Testis (tissue), 2 donors: ENCODE measurements at regions not wholly inside any gene's neighbourhood (a gene's known extent, or its start where the extent isn't known, plus 50 kb on each side); places are given as distances from the start of the nearest gene placed in this dataset.

Experiments
- DNase-seq: peaks from one replicate; pipeline ENCODE4 v3.0.0-alpha.2; 2019
- H3K27ac ChIP-seq, 2 donors: fragments of 200-600 bp; sonication (generic); one replicate each; pipeline ENCODE4 v1.5.1; 2019
- H3K27me3 ChIP-seq: fragments of 200-600 bp; sonication (generic); one replicate; pipeline ENCODE4 v1.5.1; 2019
- H3K36me3 ChIP-seq: fragments of 200-600 bp; sonication (generic); one replicate; pipeline ENCODE4 v1.5.1; 2017; ENCODE audit warnings: low read depth; ENCODE audit errors: missing control alignments
- H3K4me1 ChIP-seq: fragments of 200-600 bp; sonication (generic); one replicate; pipeline ENCODE4 v1.5.1; 2019
- H3K4me3 ChIP-seq, 2 donors: fragments of 200-600 bp; sonication (generic); one replicate each; pipeline ENCODE4 v1.5.1; 2017 to 2019
- H3K9me3 ChIP-seq: fragments of 200-600 bp; sonication (generic); one replicate; pipeline ENCODE4 v1.5.1; 2017
- POLR2A ChIP-seq: fragments of 450-650 bp; IDR thresholded peaks from one replicate; pipeline ENCODE4 v1.6.1; 2017; ENCODE audit warnings: antibody characterized with exemption, mild to moderate bottlenecking, moderate library complexity
- WGBS, 2 donors: methylation state at CpG; one replicate each; pipeline ENCODE4 v1.1.5; 2018; 5-methylcytosine and 5-hydroxymethylcytosine counted together
- intact Hi-C: fragments of 100-400 bp; cut with DNase I; formaldehyde crosslinking; loops from one replicate; pipeline ENCODE4 v1.15.1; 2023; ENCODE audit warnings: low total_unique reads
- TF ChIP-seq, protein P1 (sequence below), 3 experiments: fragments of 450-650 bp in 2 of 3; fragments of 200-600 bp in 1 of 3; sonication (generic) in 1 of 3; IDR thresholded peaks; one replicate each; pipeline ENCODE4 v1.5.1; 2016 to 2019; ENCODE audit warnings: antibody characterized with exemption in 3 of 3, mild to moderate bottlenecking in 2 of 3, moderate library complexity in 1 of 3

DNA sequence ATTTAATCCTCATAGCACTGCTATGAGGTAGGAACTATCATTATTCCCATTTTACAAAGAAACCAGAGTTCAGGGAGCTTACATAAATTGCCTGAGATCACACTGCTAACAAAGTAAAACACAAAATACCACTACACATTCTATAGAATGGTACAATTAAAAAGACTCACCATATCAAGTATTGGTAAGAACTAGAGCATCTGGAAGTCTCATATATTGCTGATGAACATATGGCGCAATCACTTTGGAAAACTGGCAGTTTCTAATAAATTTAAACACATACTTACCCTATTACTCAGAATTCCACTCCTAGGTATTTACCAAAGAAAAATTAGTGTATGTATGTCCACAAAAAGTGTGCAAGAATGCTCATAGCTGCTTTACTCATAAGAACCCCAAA, 261.5 kb downstream of the RRAGC start:
- H3K27ac ChIP-seq, result no peak overlapping the region
- H3K36me3 ChIP-seq, result no peaks in the 10 kb centered on the region
- H3K4me3 ChIP-seq, result no peak overlapping the region
- H3K27me3 ChIP-seq, result no peaks in the 10 kb centered on the region
- no peaks in the 10 kb centered on the region for H3K4me1 ChIP-seq
- H3K9me3 ChIP-seq, result no peaks in the 10 kb centered on the region
- WGBS, 2 donors, result 80 to 96% methylated on average over 1 of the region's 1 CpG
- intact Hi-C loops, result no loop called here
- DNase-seq, result no peak
- TF ChIP-seq, protein P1, sequence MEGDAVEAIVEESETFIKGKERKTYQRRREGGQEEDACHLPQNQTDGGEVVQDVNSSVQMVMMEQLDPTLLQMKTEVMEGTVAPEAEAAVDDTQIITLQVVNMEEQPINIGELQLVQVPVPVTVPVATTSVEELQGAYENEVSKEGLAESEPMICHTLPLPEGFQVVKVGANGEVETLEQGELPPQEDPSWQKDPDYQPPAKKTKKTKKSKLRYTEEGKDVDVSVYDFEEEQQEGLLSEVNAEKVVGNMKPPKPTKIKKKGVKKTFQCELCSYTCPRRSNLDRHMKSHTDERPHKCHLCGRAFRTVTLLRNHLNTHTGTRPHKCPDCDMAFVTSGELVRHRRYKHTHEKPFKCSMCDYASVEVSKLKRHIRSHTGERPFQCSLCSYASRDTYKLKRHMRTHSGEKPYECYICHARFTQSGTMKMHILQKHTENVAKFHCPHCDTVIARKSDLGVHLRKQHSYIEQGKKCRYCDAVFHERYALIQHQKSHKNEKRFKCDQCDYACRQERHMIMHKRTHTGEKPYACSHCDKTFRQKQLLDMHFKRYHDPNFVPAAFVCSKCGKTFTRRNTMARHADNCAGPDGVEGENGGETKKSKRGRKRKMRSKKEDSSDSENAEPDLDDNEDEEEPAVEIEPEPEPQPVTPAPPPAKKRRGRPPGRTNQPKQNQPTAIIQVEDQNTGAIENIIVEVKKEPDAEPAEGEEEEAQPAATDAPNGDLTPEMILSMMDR (IDR thresholded peaks at IDR 0.05), result no peak
- TF ChIP-seq POLR2A, result no peak

DNA sequence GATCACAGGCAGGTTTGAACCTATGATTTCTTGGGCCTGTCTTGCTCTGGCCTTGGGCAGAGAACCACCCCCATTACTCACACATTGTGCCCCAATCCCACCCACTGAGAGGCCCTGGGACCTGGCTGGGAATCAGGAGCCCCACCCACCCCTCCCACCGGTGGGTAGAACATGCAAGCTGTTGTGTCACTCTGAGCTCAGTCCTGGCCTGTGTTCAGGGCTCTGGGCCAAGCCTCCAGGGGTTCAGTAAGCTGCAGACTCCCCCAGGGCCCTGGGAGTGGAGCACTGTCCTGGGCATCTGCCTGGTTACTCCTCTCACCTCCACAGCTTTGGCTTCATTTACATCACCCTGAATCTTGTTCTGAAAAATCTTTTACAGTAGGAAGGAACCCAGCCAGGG, 270.5 kb downstream of the RRAGC start:
- no peak for DNase-seq
- intact Hi-C loops, result no loop called here
- Histone ChIP-seq H3K9me3 (no peaks in the 10 kb centered on the region), H3K4me1 (no peaks in the 10 kb centered on the region), H3K4me3 (no peak overlapping the region), H3K36me3 (no peaks in the 10 kb centered on the region), H3K27ac (no peak overlapping the region), H3K27me3 (no peaks in the 10 kb centered on the region)
- WGBS, 2 donors, result 0 to 20% methylated on average over 1 of the region's 1 CpG
- no peak for TF ChIP-seq POLR2A
- TF ChIP-seq, protein P1 (IDR thresholded peaks at IDR 0.05), result no peak

DNA sequence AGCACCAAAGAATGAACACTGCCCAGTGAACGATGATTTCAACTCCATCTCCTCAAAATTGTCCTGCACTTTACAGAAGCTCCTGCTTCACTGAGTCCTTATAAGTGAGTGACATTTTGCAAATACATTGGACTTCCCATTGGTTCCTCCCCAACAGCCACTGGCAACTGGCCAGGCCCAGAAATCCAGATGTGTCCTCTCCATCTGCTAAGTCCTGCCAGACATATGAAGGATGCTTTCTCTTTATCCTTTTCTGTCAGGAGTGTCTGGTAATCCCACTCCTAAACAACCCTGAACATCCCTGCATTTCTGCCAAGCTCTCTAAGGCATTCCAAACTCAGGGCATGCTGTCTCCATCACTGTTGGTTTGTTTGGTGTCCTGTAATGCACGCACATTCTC, 271.8 kb downstream of the RRAGC start:
- intact Hi-C loops, result no loop called here

DNA sequence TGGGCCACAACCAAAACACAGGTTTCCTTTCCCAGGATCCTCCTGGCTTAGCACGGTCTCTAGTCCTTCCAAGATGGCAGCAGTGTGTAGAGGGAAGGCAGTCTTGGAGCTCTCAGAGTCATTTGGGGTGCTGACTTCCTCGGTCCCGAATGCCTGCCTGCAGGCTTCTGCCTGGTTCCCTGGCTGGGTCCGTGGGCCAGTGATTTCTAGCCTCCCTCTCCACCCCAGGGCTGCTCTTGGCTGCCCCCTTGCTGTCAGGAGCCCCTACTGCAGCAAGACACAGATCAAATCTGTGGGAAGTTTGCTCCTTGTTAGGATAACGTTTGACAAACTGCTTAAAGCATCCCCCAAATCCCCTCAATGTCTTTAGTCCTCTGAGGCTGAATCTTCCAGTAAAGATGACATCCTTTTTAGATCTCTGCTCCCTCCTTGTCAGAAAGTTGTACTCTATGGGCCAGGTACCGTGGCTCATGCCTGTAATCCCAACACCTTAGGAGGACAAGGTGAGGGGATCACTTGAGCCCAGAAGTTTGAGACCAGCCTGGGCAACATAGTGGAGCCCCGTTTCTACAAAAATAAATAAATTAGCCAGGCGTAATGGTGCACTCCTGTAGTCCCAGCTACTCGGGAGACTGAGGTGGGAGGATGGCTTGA, 272.5 kb downstream of the RRAGC start:
- Histone ChIP-seq H3K9me3 (no peaks in the 10 kb centered on the region), H3K27ac (no peak overlapping the region), H3K4me1 (no peaks in the 10 kb centered on the region), H3K27me3 (no peaks in the 10 kb centered on the region), H3K4me3 (no peak overlapping the region), H3K36me3 (no peaks in the 10 kb centered on the region)
- peak; percentile 67 for DNase-seq
- WGBS, 2 donors, result 37 to 42% methylated on average over 7 to 9 of the region's 9 CpGs
- intact Hi-C loops, result no loop called here
- TF ChIP-seq, protein P1 (IDR thresholded peaks at IDR 0.05), result peak; percentile 48 to 74 (median 70)
- TF ChIP-seq POLR2A, result no peak

More for the DNA sequence above, 271.8 kb downstream of the RRAGC start:
- WGBS, 2 donors, result 75 to 84% methylated on average over 2 of the region's 2 CpGs
- Histone ChIP-seq H3K27me3 (no peaks in the 10 kb centered on the region), H3K9me3 (no peaks in the 10 kb centered on the region), H3K27ac (no peak overlapping the region), H3K4me1 (no peaks in the 10 kb centered on the region), H3K36me3 (no peaks in the 10 kb centered on the region), H3K4me3 (no peak overlapping the region)
- TF ChIP-seq, protein P1 (IDR thresholded peaks at IDR 0.05), result no peak
- no peak for TF ChIP-seq POLR2A
- no peak for DNase-seq

DNA sequence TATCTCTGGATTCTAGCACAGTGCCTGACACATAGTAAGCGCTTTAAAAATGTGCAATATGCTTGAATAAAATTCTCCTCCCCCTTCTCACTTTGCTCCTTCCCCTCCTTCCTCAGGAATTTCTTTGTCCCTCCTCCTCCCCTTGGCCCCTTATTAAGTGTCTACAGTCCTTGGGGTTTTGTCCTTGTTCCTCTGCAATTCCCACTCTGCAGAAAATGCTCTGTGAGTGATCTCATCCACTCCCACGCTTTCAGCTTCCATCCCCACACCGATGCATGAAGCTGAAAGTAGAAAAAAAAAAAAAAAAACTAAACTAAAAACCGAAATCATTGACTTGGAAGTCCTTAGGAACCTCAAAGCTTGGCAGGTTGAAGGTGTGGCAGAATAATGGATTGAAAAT, 273.6 kb downstream of the RRAGC start:
- no peaks in the 10 kb centered on the region for H3K4me1 ChIP-seq
- no peaks in the 10 kb centered on the region for H3K9me3 ChIP-seq
- H3K36me3 ChIP-seq, result no peaks in the 10 kb centered on the region
- no peak overlapping the region for H3K4me3 ChIP-seq
- H3K27me3 ChIP-seq, result no peaks in the 10 kb centered on the region
- no peak for TF ChIP-seq POLR2A
- TF ChIP-seq, protein P1 (IDR thresholded peaks at IDR 0.05), result no peak
- no peak for DNase-seq
- intact Hi-C loops, result no loop called here
- H3K27ac ChIP-seq, result no peak overlapping the region
- 47 to 51% methylated on average over 4 of the region's 4 CpGs for WGBS, 2 donors
